ENCODE measurements at regions not wholly inside any gene's neighbourhood (a gene's known extent, or its start where the extent isn't known, plus 50 kb on each side); places are given as distances from the start of the nearest gene placed in this dataset.

- no peak for TF ChIP-seq BCL11A (IDR thresholded peaks at IDR 0.05; ENCODE audit: low read depth in 2 of 2, low read length in 2 of 2)
These were observed 52.4 kb upstream of the CACNA2D3 start (continued) for GRCh38 chr3:54069961-54070360.

Data from H1 (cell line).